ENCODE measurements at regions not wholly inside any gene's neighbourhood (a gene's known extent, or its start where the extent isn't known, plus 50 kb on each side); places are given as distances from the start of the nearest gene placed in this dataset.
A peak's percentile ranks its signal among the peaks of the same experiment; 100 is the strongest.

GRCh38 chr6:26175428-26176181 lies 88.4 kb downstream of the HFE start:
- peak; percentile 74; the same call in 1 of the 2 replicates for TF ChIP-seq CTCF (IDR thresholded peaks at IDR 0.05)
- TF ChIP-seq SIN3A (IDR thresholded peaks at IDR 0.05; ENCODE audit: borderline replicate concordance, insufficient read depth, low read depth, low read length) = no peak
- TF ChIP-seq POLR2AphosphoS5 (IDR thresholded peaks at IDR 0.05; ENCODE audit: low read depth, low read length) = no peak; the same call in 1 of the 2 replicates
- TF ChIP-seq TCF7L2 (IDR thresholded peaks at IDR 0.05; ENCODE audit: low read depth, low read length) = no peak
- in situ Hi-C loops (cut with HindIII; ENCODE audit: low pct_unique_long_range_greater_than_20kb, low sequenced_read_pairs) (no loop called here), intact Hi-C loops (cut with micrococcal nuclease; ENCODE audit: unreplicated experiment) (no loop called here)
- peaks cover 28% of the 10 kb centered on the region for H3K4me1 ChIP-seq (ENCODE audit: control insufficient read depth, insufficient read depth, low read length)
- no peaks in the 10 kb centered on the region for H3K9me3 ChIP-seq (ENCODE audit: control insufficient read depth, insufficient read depth, low read depth, low read length)
- no TSS peak for BruUV-seq (replicated peaks)
- H3K27me3 ChIP-seq (ENCODE audit: control insufficient read depth, insufficient read depth, low read length) = no peaks in the 10 kb centered on the region
- ChIA-PET POLR2A (interaction anchor here (0.6 to 0.8 kb wide), 3 partner anchors 12 to 83 kb away, joined by 5 to 9 read pairs (median 8); a partner anchor contains a TSS), CTCF (interaction anchor here (0.6 kb wide), 1 partner anchor 123 kb away, joined by 6 read pairs; no protein-coding TSS in a partner anchor)
- H3K4me3 ChIP-seq (ENCODE audit: low read depth in 2 of 2, low read length in 2 of 2) = no peak overlapping the region
- DNase-seq (ENCODE audit: low read depth, low spot score) = no peak
- H3K36me3 ChIP-seq (ENCODE audit: control insufficient read depth, insufficient read depth, low read length) = peaks cover 2% of the 10 kb centered on the region; the same call in 1 of the 2 replicates
- H3K27ac ChIP-seq (ENCODE audit: low read length) = peak overlapping the region; percentile 52; the same call in 1 of the 2 replicates
- no peak for ATAC-seq

GRCh38 chr6:26179675-26180074 lies 92.4 kb downstream of the HFE start:
- in situ Hi-C loops (cut with HindIII; ENCODE audit: low pct_unique_long_range_greater_than_20kb, low sequenced_read_pairs) = no loop called here
- TF ChIP-seq REST (IDR thresholded peaks at IDR 0.05; ENCODE audit: insufficient read depth in 1 of 2, low read depth in 2 of 2, low read length in 1 of 2) (no peak), CTCF (IDR thresholded peaks at IDR 0.05) (no peak), POLR2AphosphoS5 (IDR thresholded peaks at IDR 0.05; ENCODE audit: low read depth, low read length) (no peak), TCF7L2 (IDR thresholded peaks at IDR 0.05; ENCODE audit: low read depth, low read length) (no peak), SIN3A (IDR thresholded peaks at IDR 0.05; ENCODE audit: borderline replicate concordance, insufficient read depth, low read depth, low read length) (no peak)
- no peak for ATAC-seq
- ChIA-PET POLR2A (interaction anchor here (0.6 to 1.0 kb wide), 2 partner anchors 9 to 954 kb away, joined by 3 read pairs; a partner anchor contains a TSS), CTCF (no interaction called here)
- Histone ChIP-seq H3K4me3 (ENCODE audit: low read depth in 2 of 2, low read length in 2 of 2) (no peak overlapping the region), H3K27me3 (ENCODE audit: control insufficient read depth, insufficient read depth, low read length) (no peaks in the 10 kb centered on the region), H3K9me3 (ENCODE audit: control insufficient read depth, insufficient read depth, low read depth, low read length) (no peaks in the 10 kb centered on the region), H3K4me1 (ENCODE audit: control insufficient read depth, insufficient read depth, low read length) (peaks cover 22% of the 10 kb centered on the region), H3K27ac (ENCODE audit: low read length) (no peak overlapping the region), H3K36me3 (ENCODE audit: control insufficient read depth, insufficient read depth, low read length) (no peaks in the 10 kb centered on the region)
- no peak for DNase-seq (ENCODE audit: low read depth, low spot score)
- intact Hi-C loops (cut with micrococcal nuclease; ENCODE audit: unreplicated experiment) = loop anchor here (10.0 kb wide), 1 partner anchor 105 kb away; a partner anchor contains a TSS
- no TSS peak for BruUV-seq (replicated peaks)
